ENCODE measurements at regions not wholly inside any gene's neighbourhood (a gene's known extent, or its start where the extent isn't known, plus 50 kb on each side); places are given as distances from the start of the nearest gene placed in this dataset.

- TF ChIP-seq FOXM1 (IDR thresholded peaks at IDR 0.05; ENCODE audit: borderline replicate concordance, low read depth) (no peak), TAF1 (IDR thresholded peaks at IDR 0.05; ENCODE audit: low read depth) (no peak), EGR1 (IDR thresholded peaks at IDR 0.05) (no peak), CREB1 (IDR thresholded peaks at IDR 0.05; ENCODE audit: low read depth) (no peak), NFIC (IDR thresholded peaks at IDR 0.05) (no peak), ZBTB7A (IDR thresholded peaks at IDR 0.05; ENCODE audit: low read depth) (no peak), USF1 (IDR thresholded peaks at IDR 0.05) (no peak), TCF12 (IDR thresholded peaks at IDR 0.05; ENCODE audit: low read depth) (no peak), YY1 (IDR thresholded peaks at IDR 0.05; ENCODE audit: low read depth) (no peak), REST (IDR thresholded peaks at IDR 0.05; ENCODE audit: low read depth) (no peak), RAD21 (IDR thresholded peaks at IDR 0.05; ENCODE audit: low read depth) (no peak), EP300 (IDR thresholded peaks at IDR 0.05; ENCODE audit: borderline replicate concordance) (no peak), MAX (IDR thresholded peaks at IDR 0.05) (no peak), CEBPB (IDR thresholded peaks at IDR 0.05) (no peak)
Measured at GRCh38 chr5:106646106-106646505, 1024.6 kb downstream of the EFNA5 start.

- no peak for TF ChIP-seq ZBTB7A (IDR thresholded peaks at IDR 0.05; ENCODE audit: low read depth)
- no peak for TF ChIP-seq TCF12 (IDR thresholded peaks at IDR 0.05; ENCODE audit: low read depth)
- no peak for TF ChIP-seq NFIC (IDR thresholded peaks at IDR 0.05)
- no peak for TF ChIP-seq CEBPB (IDR thresholded peaks at IDR 0.05)
- TF ChIP-seq YY1 (IDR thresholded peaks at IDR 0.05; ENCODE audit: low read depth): no peak
- no peak for TF ChIP-seq USF1 (IDR thresholded peaks at IDR 0.05)
- TF ChIP-seq EP300 (IDR thresholded peaks at IDR 0.05; ENCODE audit: borderline replicate concordance): no peak
- no peak for TF ChIP-seq FOXM1 (IDR thresholded peaks at IDR 0.05; ENCODE audit: borderline replicate concordance, low read depth)
- no peak for TF ChIP-seq EGR1 (IDR thresholded peaks at IDR 0.05)
Measured at GRCh38 chr5:106640511-106640910, 1030.2 kb downstream of the EFNA5 start.

- TF ChIP-seq CREB1 (IDR thresholded peaks at IDR 0.05; ENCODE audit: low read depth): no peak
Measured at GRCh38 chr5:106639488-106639887, 1031.2 kb downstream of the EFNA5 start.

GRCh38 chr5:106637275-106637674 lies 1033.5 kb downstream of the EFNA5 start:
- no peak for TF ChIP-seq NFIC (IDR thresholded peaks at IDR 0.05)
- no peak for TF ChIP-seq RAD21 (IDR thresholded peaks at IDR 0.05; ENCODE audit: low read depth)
- TF ChIP-seq EP300 (IDR thresholded peaks at IDR 0.05; ENCODE audit: borderline replicate concordance): no peak
- no peak for TF ChIP-seq CREB1 (IDR thresholded peaks at IDR 0.05; ENCODE audit: low read depth)
- no peak for TF ChIP-seq MAX (IDR thresholded peaks at IDR 0.05)
- no peak for TF ChIP-seq REST (IDR thresholded peaks at IDR 0.05; ENCODE audit: low read depth)

- no peak for TF ChIP-seq YY1 (IDR thresholded peaks at IDR 0.05; ENCODE audit: low read depth)
- no peak for TF ChIP-seq CREB1 (IDR thresholded peaks at IDR 0.05; ENCODE audit: low read depth)
- no peak for TF ChIP-seq NFIC (IDR thresholded peaks at IDR 0.05)
- no peak for TF ChIP-seq TAF1 (IDR thresholded peaks at IDR 0.05; ENCODE audit: low read depth)
Measured at GRCh38 chr5:106634375-106634774, 1036.4 kb downstream of the EFNA5 start.

- no peak for TF ChIP-seq TCF12 (IDR thresholded peaks at IDR 0.05; ENCODE audit: low read depth)
- TF ChIP-seq FOXM1 (IDR thresholded peaks at IDR 0.05; ENCODE audit: borderline replicate concordance, low read depth): no peak
- no peak for TF ChIP-seq CREB1 (IDR thresholded peaks at IDR 0.05; ENCODE audit: low read depth)
- TF ChIP-seq CEBPB (IDR thresholded peaks at IDR 0.05): no peak
- TF ChIP-seq NFIC (IDR thresholded peaks at IDR 0.05): no peak
- no peak for TF ChIP-seq YY1 (IDR thresholded peaks at IDR 0.05; ENCODE audit: low read depth)
- no peak for TF ChIP-seq ZBTB7A (IDR thresholded peaks at IDR 0.05; ENCODE audit: low read depth)
- TF ChIP-seq RAD21 (IDR thresholded peaks at IDR 0.05; ENCODE audit: low read depth): no peak
- no peak for TF ChIP-seq TEAD4 (IDR thresholded peaks at IDR 0.05)
- TF ChIP-seq MAX (IDR thresholded peaks at IDR 0.05): no peak
- TF ChIP-seq EGR1 (IDR thresholded peaks at IDR 0.05): no peak
- no peak for TF ChIP-seq TAF1 (IDR thresholded peaks at IDR 0.05; ENCODE audit: low read depth)
- TF ChIP-seq EP300 (IDR thresholded peaks at IDR 0.05; ENCODE audit: borderline replicate concordance): no peak
- no peak for TF ChIP-seq USF1 (IDR thresholded peaks at IDR 0.05)
- TF ChIP-seq REST (IDR thresholded peaks at IDR 0.05; ENCODE audit: low read depth): no peak
Measured at GRCh38 chr5:106633825-106634224, 1036.9 kb downstream of the EFNA5 start.
